Left lobe of liver (tissue), 2 donors: ENCODE measurements at regions not wholly inside any gene's neighbourhood (a gene's known extent, or its start where the extent isn't known, plus 50 kb on each side); places are given as distances from the start of the nearest gene placed in this dataset.

Source experiments
- ATAC-seq: fragments of 200-7000 bp; cut with Tn5 transposase; one replicate; pipeline ENCODE4 v1.9.1; 2020; ENCODE audit warnings: mild to moderate bottlenecking, moderate library complexity
- DNase-seq: peaks from one replicate; pipeline ENCODE4 v3.0.0-alpha.2; 2020; ENCODE audit warnings: low spot score
- donor health status: DM: no; HTN: no; CAD: no; lungs with moderate emphysema.
- donor health status: DM: no; HTN: yes; CAD: no.

GRCh38 chr6:168228676-168229367 is 90.8 kb downstream of the DACT2 start:
- ATAC-seq (no peak), DNase-seq (no peak)

- no peak for DNase-seq
Measured at GRCh38 chr6:168227840-168228239, 91.7 kb downstream of the DACT2 start.

GRCh38 chr6:168226902-168227318 is 92.7 kb downstream of the DACT2 start:
- no peak for DNase-seq
- no peak for ATAC-seq

More at GRCh38 chr6:168227840-168228239, 91.7 kb downstream of the DACT2 start:
- ATAC-seq = no peak

DNA sequence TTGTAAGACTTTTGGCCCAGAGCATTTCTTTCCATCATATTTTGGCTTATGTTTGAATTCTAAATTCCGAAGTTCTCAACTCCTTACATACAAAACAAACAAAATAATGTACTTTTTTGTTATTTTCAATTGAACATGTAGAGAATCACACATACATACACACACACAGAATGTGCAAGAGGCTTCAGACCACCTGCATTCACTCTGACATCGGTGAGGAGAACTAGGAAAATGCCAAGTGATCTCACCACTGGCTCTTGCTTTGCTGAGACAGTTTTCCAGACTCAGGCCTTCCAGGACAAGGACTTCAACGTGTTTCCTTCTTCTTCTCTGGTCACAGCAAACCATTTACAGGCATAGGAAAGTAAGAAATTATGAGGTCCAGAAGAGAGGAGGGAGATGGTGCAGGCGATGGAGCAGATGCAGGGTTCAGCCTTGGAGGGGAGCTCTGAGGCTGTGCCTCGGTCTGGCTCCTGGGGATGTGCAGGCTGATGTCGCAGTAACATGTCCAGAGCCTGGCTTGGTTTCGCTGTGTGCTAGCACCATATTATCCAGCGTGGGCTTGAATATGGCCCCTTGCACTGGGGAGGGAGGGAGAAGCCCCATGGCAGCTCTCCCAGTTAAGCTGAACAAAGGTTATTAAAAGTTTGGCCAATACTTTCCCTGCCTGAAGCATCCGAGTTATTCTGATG is 93.4 kb downstream of the DACT2 start:
- peak; percentile 65 for ATAC-seq

DNA sequence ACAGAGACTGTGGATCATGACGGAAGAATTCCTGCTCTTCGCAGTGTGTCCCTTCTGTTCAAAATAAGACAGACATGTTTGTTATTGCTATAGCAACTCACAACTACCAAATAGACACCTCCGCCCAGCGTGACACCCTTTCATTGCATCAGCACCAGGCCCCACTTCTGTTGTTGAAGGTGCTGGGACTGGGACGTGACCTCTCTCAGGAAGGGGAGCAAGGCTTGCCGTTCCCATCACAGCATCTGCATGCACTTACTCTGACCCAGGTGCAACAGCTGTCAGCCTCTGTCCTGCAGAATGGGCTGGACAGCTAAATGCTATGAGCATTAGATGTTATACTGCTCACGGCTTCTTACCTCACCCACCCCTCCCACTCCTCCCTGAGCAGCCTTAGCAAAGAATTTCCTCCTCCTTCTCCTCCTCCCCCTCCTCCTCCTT is 94.1 kb downstream of the DACT2 start:
- DNase-seq = no peak
- ATAC-seq = no peak

More for the DNA sequence above, 93.4 kb downstream of the DACT2 start:
- DNase-seq = peak; percentile 58

- ATAC-seq (no peak), DNase-seq (no peak)
Measured at GRCh38 chr6:168223755-168224154, 95.8 kb downstream of the DACT2 start.

DNA sequence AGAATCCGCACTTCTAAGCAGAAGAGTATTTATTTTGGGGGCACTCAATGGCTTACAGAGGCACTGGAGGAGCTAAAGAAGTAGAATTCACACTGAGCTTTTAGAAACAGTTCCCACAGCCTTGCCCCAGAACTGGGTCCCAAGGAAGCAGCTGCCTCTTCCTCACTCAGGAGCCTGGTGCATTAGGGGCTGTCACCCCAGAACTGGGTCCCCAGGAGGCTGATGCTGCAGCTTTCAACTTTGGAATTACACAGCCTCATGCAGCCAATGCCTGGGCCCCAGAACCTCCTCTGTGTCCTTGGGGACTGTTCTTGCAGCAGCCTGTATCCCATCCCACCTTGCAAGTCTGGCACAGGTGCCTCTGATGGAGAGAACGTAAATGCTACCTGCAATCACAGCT is 96.4 kb downstream of the DACT2 start:
- ATAC-seq (no peak), DNase-seq (peak; percentile 37)

- DNase-seq (peak; percentile 43), ATAC-seq (peak; percentile 1)
Measured at GRCh38 chr6:168222115-168223043, 97.2 kb downstream of the DACT2 start.

DNA sequence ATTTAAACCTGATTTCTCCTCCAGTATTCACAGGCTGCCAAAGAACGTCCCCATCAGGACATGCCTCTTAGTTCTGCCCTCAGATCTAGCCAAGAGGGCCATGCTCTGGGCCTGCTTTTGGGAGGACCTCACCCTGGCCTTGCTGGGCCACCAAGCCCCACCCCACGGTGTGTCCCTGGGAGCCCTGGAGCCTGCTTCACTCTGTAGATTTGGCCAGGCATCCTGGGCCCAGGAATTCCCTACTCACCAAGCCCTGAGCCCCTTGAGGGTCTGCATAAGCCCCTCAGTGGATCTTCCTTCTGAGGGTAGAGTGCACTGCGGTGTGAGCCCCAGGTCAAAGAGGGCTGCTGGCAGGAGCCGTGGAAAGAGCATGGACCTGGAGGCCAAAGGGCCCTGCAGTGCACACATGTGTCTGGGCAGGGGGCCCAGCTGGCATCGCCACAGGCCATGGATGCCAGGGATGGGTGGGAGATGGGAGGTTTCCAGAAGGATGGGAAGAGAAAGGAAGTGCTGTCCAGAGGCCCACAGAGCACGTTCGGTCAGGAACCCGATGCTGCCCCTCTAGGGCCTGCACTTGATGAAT is 98.0 kb downstream of the DACT2 start:
- DNase-seq = peak; percentile 92
- ATAC-seq = peak; percentile 92

DNA sequence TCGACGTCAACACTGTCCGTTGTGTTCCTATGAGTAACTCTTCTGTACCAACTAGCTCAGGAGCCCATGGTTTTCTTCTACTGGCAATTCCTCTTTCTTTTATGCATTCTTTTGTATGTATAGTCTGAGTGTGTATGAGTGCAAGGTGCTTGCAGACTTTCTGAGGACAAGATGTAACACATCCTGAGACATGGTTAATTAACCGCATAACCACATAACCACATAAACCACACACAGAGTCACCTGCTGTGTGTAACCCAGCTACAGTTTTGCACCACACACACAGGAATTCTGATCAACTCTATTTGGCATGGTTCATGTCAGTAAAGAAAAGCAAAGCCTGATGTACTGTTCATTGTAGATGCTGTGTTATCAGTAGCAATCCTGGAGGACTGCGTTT is 98.6 kb downstream of the DACT2 start:
- DNase-seq = no peak
- peak; percentile 16 for ATAC-seq

- no peak for DNase-seq
Measured at GRCh38 chr6:168219804-168220203, 99.8 kb downstream of the DACT2 start.

DNA sequence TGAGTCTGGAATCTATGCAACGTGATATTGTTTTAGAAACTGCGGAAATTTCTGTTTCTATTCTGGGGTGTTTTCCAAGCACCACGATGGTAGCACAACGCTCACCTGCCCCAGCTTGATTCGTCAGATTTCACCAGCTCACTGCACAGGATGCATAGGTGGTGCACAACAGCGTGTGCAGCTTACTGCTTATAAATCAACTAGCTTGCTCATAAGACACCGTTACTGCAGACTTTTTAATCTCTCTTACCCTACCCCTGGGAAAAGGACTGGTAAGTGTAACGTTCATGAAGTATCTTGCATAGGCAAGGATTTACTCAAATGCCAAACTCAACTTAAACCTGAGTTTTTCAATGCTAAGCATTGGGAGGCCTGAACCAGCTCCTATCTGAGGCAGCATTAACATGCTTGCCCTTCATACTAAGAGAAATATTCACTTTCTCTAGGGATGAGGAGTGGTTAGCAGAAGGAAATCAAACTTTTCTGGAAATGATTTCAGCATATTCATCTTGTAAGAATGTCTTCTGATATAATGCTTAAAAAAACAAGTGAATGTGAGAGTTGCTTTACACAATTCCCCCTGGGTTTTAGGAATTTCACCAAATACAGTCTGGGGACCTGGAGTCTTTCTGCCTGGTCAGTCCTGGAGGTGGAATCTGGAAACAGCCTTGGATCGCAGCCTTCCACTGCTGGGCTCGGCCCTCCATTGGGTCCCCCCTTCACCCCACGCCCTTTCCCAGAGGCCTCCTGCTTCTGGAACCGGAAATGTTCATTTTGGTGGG is 100.6 kb downstream of the DACT2 start:
- ATAC-seq (no peak), DNase-seq (peak; percentile 33)

More at GRCh38 chr6:168219804-168220203, 99.8 kb downstream of the DACT2 start:
- no peak for ATAC-seq

- DNase-seq = no peak
- no peak for ATAC-seq
Measured at GRCh38 chr6:168217880-168218537, 101.6 kb downstream of the DACT2 start.

GRCh38 chr6:168217216-168217879 is 102.2 kb downstream of the DACT2 start:
- ATAC-seq = no peak

DNA sequence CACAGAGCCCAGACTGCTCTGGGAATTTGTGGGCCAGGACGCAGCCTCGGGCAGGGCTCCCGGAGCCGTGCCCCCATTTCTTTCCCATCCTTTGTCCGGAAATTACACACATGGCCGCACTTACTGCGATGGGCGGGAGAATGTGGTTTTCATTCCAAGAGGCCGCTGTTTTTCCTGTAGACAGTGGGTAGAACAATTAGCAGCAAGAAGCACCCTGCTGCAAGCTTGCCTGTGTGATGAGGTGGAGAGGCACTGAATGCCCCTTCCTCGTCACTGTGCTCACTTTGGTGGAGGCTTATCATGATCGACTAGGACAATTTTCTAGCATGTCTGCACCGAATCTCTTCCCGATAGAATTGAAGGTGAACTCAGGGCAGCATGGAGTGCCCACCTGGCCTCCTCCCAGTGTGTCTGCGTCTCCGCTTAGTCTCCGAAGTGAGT is 102.8 kb downstream of the DACT2 start:
- ATAC-seq (no peak), DNase-seq (no peak)

More at GRCh38 chr6:168217216-168217879, 102.2 kb downstream of the DACT2 start:
- peak; percentile 37 for DNase-seq

GRCh38 chr6:168216117-168216516 is 103.5 kb downstream of the DACT2 start:
- DNase-seq (no peak), ATAC-seq (no peak)

DNA sequence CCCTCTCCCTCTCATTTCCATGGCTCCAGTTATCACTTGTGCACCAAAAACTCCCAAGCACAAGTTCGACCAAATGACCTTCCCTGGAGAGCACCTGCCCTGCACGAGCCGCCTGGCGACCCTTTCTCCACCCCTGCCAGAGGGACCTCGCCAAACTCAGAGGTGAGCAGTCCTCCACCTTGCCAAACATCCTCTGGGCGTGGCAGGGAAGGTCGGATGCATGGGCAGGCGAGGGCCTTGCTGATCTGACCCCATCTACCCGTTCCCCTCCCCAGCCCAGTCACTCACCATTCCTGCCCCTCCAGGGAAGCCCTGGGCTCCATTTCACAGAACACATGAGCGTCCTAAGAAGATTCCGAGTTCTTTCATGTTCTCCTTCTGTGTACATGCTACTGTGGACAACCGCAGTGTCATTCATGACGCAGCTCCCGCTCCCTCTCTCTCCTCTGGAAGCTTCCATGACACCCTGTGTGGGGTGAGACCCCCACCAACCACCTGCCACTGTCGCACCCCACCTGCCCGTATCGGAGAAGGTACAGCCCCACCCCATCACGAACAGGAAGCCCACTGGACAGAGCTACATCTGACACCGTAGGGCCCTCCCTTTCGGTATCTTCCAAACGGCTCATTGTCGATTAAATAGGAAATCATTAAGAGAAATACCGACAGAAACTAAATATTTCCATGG is 104.3 kb downstream of the DACT2 start:
- ATAC-seq = no peak
- DNase-seq = no peak

DNA sequence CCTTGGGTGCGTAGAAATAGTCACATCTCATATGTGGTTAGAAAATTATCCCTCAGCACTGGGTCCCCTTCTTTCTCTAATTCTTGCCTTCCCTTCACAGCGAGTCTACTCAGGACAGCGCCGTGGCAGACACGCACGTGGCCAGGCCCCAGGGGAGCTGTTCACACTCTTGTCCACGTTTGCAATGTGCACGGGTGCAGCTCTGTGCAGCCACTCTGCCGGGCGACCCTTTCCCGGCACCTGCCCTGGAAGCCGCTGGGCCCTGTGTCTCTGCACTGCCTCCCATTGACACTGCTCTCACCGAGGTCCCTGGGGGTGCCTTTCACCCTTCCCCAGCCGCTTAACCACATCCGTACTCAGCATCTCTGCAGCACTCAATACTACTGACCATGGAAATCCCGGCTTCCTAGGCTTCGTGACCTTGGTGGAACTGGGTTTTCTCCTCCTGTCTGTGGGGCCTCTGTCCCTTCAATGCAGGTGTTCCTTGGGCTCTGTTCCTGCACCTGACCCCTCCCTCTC is 104.9 kb downstream of the DACT2 start:
- no peak for ATAC-seq
- no peak for DNase-seq
